ENCODE measurements at regions not wholly inside any gene's neighbourhood (a gene's known extent, or its start where the extent isn't known, plus 50 kb on each side); places are given as distances from the start of the nearest gene placed in this dataset.

GRCh38 chr5:135706474-135706873 is 127.7 kb upstream of the CXCL14 start:
- TF ChIP-seq CTCF (IDR thresholded peaks at IDR 0.05; ENCODE audit: insufficient read depth, low read length, poor library complexity, severe bottlenecking): no peak
- peaks cover 8% of the 10 kb centered on the region for H3K27me3 ChIP-seq (ENCODE audit: control insufficient read depth, insufficient read depth, low read length)
- no peaks in the 10 kb centered on the region for H3K36me3 ChIP-seq (ENCODE audit: control insufficient read depth, insufficient read depth, low read length)
- DNase-seq (ENCODE audit: low read depth): no peak
- no peak overlapping the region for H3K4me3 ChIP-seq (ENCODE audit: low read depth, low read length)

- no peak for TF ChIP-seq CTCF (IDR thresholded peaks at IDR 0.05; ENCODE audit: insufficient read depth, low read length, poor library complexity, severe bottlenecking)
- Histone ChIP-seq H3K27me3 (ENCODE audit: control insufficient read depth, insufficient read depth, low read length) (peaks cover 5% of the 10 kb centered on the region), H3K36me3 (ENCODE audit: control insufficient read depth, insufficient read depth, low read length) (no peaks in the 10 kb centered on the region), H3K4me3 (ENCODE audit: low read depth, low read length) (no peak overlapping the region)
- no peak for DNase-seq (ENCODE audit: low read depth)
Observed at GRCh38 chr5:135705941-135706466, 127.2 kb upstream of the CXCL14 start.

- Histone ChIP-seq H3K27me3 (ENCODE audit: control insufficient read depth, insufficient read depth, low read length) (peaks cover 5% of the 10 kb centered on the region), H3K4me3 (ENCODE audit: low read depth, low read length) (no peak overlapping the region), H3K36me3 (ENCODE audit: control insufficient read depth, insufficient read depth, low read length) (no peaks in the 10 kb centered on the region)
- no peak for DNase-seq (ENCODE audit: low read depth)
- no peak for TF ChIP-seq CTCF (IDR thresholded peaks at IDR 0.05; ENCODE audit: insufficient read depth, low read length, poor library complexity, severe bottlenecking)
Observed at GRCh38 chr5:135705141-135705631, 126.4 kb upstream of the CXCL14 start.

- no peak for DNase-seq (ENCODE audit: low read depth)
- H3K27me3 ChIP-seq (ENCODE audit: control insufficient read depth, insufficient read depth, low read length): peaks cover 3% of the 10 kb centered on the region
- H3K4me3 ChIP-seq (ENCODE audit: low read depth, low read length): no peak overlapping the region
- H3K36me3 ChIP-seq (ENCODE audit: control insufficient read depth, insufficient read depth, low read length): no peaks in the 10 kb centered on the region
- TF ChIP-seq CTCF (IDR thresholded peaks at IDR 0.05; ENCODE audit: insufficient read depth, low read length, poor library complexity, severe bottlenecking): no peak
Observed at GRCh38 chr5:135704616-135705015, 125.8 kb upstream of the CXCL14 start.

GRCh38 chr5:135703016-135703550 is 124.3 kb upstream of the CXCL14 start:
- H3K27me3 ChIP-seq (ENCODE audit: control insufficient read depth, insufficient read depth, low read length): no peaks in the 10 kb centered on the region
- no peak for TF ChIP-seq CTCF (IDR thresholded peaks at IDR 0.05; ENCODE audit: insufficient read depth, low read length, poor library complexity, severe bottlenecking)
- H3K36me3 ChIP-seq (ENCODE audit: control insufficient read depth, insufficient read depth, low read length): no peaks in the 10 kb centered on the region
- H3K4me3 ChIP-seq (ENCODE audit: low read depth, low read length): no peak overlapping the region
- no peak for DNase-seq (ENCODE audit: low read depth)

- TF ChIP-seq CTCF (IDR thresholded peaks at IDR 0.05; ENCODE audit: insufficient read depth, low read length, poor library complexity, severe bottlenecking): no peak
- Histone ChIP-seq H3K27me3 (ENCODE audit: control insufficient read depth, insufficient read depth, low read length) (peaks cover 2% of the 10 kb centered on the region), H3K4me3 (ENCODE audit: low read depth, low read length) (no peak overlapping the region), H3K36me3 (ENCODE audit: control insufficient read depth, insufficient read depth, low read length) (no peaks in the 10 kb centered on the region)
- DNase-seq (ENCODE audit: low read depth): no peak
Observed at GRCh38 chr5:135702191-135702590, 123.4 kb upstream of the CXCL14 start.
